Stromal cell of bone marrow (primary cell): ENCODE measurements at regions not wholly inside any gene's neighbourhood (a gene's known extent, or its start where the extent isn't known, plus 50 kb on each side); places are given as distances from the start of the nearest gene placed in this dataset.

Experiments
- DNase-seq: peaks from one replicate; pipeline ENCODE4 v3.0.0-alpha.2; 2012; ENCODE audit warnings: low read depth

- peak; percentile 47 for DNase-seq
Observed at GRCh38 chr2:213202011-213202410, 50.6 kb upstream of the IKZF2 start.

- no peak for DNase-seq
Observed at GRCh38 chr2:213205944-213206343, 54.5 kb upstream of the IKZF2 start.

GRCh38 chr2:213213186-213213585 lies 61.8 kb upstream of the IKZF2 start:
- no peak for DNase-seq

- no peak for DNase-seq
Observed at GRCh38 chr2:213214209-213214608, 62.8 kb upstream of the IKZF2 start.

GRCh38 chr2:213216461-213216860 lies 65.0 kb upstream of the IKZF2 start:
- peak; percentile 69 for DNase-seq

GRCh38 chr2:213219816-213220215 lies 64.4 kb upstream of the SPAG16 start:
- DNase-seq, result no peak

GRCh38 chr2:213220967-213221603 lies 63.2 kb upstream of the SPAG16 start:
- no peak for DNase-seq

- no peak for DNase-seq
Observed at GRCh38 chr2:213221957-213222356, 62.3 kb upstream of the SPAG16 start.

GRCh38 chr2:213224366-213224765 lies 59.9 kb upstream of the SPAG16 start:
- DNase-seq, result no peak

- DNase-seq, result no peak
Observed at GRCh38 chr2:213225866-213226265, 58.4 kb upstream of the SPAG16 start.

- no peak for DNase-seq
Observed at GRCh38 chr2:213227458-213227857, 56.8 kb upstream of the SPAG16 start.

GRCh38 chr2:213228638-213229037 lies 55.6 kb upstream of the SPAG16 start:
- DNase-seq, result no peak

- DNase-seq, result no peak
Observed at GRCh38 chr2:213229814-213230213, 54.5 kb upstream of the SPAG16 start.

- no peak for DNase-seq
Observed at GRCh38 chr2:213231966-213232365, 52.3 kb upstream of the SPAG16 start.

- DNase-seq, result no peak
Observed at GRCh38 chr2:213232649-213233437, 51.4 kb upstream of the SPAG16 start.

- DNase-seq, result no peak
Observed at GRCh38 chr2:213233438-213234330, 50.6 kb upstream of the SPAG16 start.
